Prostate gland (tissue), 2 donors: ENCODE measurements at regions not wholly inside any gene's neighbourhood (a gene's known extent, or its start where the extent isn't known, plus 50 kb on each side); places are given as distances from the start of the nearest gene placed in this dataset.

ENCODE experiments used
- CTCF ChIP-seq, 4 experiments: fragments of 200-600 bp in 2 of 4; fragments of 450-650 bp in 2 of 4; sonication (generic) in 2 of 4; IDR thresholded peaks; 1 replicate in 3 of 4; 2 replicates in 1 of 4; pipeline ENCODE4 v1.5.1; 2016 to 2019; ENCODE audit warnings: antibody characterized with exemption in 4 of 4, mild to moderate bottlenecking in 2 of 4, moderate library complexity in 2 of 4
- POLR2A ChIP-seq: fragments of 450-650 bp; IDR thresholded peaks from one replicate; pipeline ENCODE4 v1.6.1; 2016; ENCODE audit warnings: antibody characterized with exemption, mild to moderate bottlenecking
- POLR2AphosphoS5 ChIP-seq: sonication (generic); formaldehyde crosslinking; IDR thresholded peaks from one replicate; pipeline ENCODE4 v1.6.1; 2017; ENCODE audit warnings: antibody characterized with exemption

- no peak for TF ChIP-seq CTCF (IDR thresholded peaks at IDR 0.05)
- TF ChIP-seq POLR2AphosphoS5: peak; percentile 90
- no peak for TF ChIP-seq POLR2A
Observed at GRCh38 chr20:57763235-57763595, 53.4 kb upstream of the PMEPA1 start.
